ENCODE measurements at regions not wholly inside any gene's neighbourhood (a gene's known extent, or its start where the extent isn't known, plus 50 kb on each side); places are given as distances from the start of the nearest gene placed in this dataset.

- TF ChIP-seq, protein P1, sequence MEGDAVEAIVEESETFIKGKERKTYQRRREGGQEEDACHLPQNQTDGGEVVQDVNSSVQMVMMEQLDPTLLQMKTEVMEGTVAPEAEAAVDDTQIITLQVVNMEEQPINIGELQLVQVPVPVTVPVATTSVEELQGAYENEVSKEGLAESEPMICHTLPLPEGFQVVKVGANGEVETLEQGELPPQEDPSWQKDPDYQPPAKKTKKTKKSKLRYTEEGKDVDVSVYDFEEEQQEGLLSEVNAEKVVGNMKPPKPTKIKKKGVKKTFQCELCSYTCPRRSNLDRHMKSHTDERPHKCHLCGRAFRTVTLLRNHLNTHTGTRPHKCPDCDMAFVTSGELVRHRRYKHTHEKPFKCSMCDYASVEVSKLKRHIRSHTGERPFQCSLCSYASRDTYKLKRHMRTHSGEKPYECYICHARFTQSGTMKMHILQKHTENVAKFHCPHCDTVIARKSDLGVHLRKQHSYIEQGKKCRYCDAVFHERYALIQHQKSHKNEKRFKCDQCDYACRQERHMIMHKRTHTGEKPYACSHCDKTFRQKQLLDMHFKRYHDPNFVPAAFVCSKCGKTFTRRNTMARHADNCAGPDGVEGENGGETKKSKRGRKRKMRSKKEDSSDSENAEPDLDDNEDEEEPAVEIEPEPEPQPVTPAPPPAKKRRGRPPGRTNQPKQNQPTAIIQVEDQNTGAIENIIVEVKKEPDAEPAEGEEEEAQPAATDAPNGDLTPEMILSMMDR (IDR thresholded peaks at IDR 0.05; ENCODE audit: low read depth, low read length, poor library complexity, severe bottlenecking): no peak
- no peak for TF ChIP-seq EZH2phosphoT487 (IDR thresholded peaks at IDR 0.05; ENCODE audit: borderline replicate concordance, low read length)
Measured at GRCh38 chr2:116537811-116538210, 1276.7 kb upstream of the DDX18 start.
